Gastrocnemius medialis (tissue), 4 donors: ENCODE measurements at regions not wholly inside any gene's neighbourhood (a gene's known extent, or its start where the extent isn't known, plus 50 kb on each side); places are given as distances from the start of the nearest gene placed in this dataset.

Experiments used
- CTCF ChIP-seq, 5 experiments: fragments of 450-650 bp in 3 of 5; fragments of 200-600 bp in 2 of 5; sonication (generic) in 2 of 5; IDR thresholded peaks in 4 of 5; conservative IDR thresholded peaks in 1 of 5; 1 replicate in 4 of 5; 2 replicates in 1 of 5; pipeline ENCODE4 v1.5.1; 2016 to 2019; ENCODE audit warnings: antibody characterized with exemption in 5 of 5, mild to moderate bottlenecking in 3 of 5, moderate library complexity in 3 of 5
- POLR2A ChIP-seq, 2 donors: fragments of 450-650 bp; IDR thresholded peaks; one replicate each; pipeline ENCODE4 v1.6.1; 2017; ENCODE audit warnings: antibody characterized with exemption in 2 of 2, mild to moderate bottlenecking in 2 of 2, moderate library complexity in 2 of 2

- TF ChIP-seq CTCF (IDR thresholded peaks at IDR 0.05 in 4 of 5, conservative IDR thresholded peaks at IDR 0.05 in 1 of 5) (no peak), POLR2A (IDR thresholded peaks at IDR 0.05) (no peak)
Observed at GRCh38 chr11:16543642-16544041, 187.3 kb upstream of the SOX6 start.
